ENCODE measurements at regions not wholly inside any gene's neighbourhood (a gene's known extent, or its start where the extent isn't known, plus 50 kb on each side); places are given as distances from the start of the nearest gene placed in this dataset. TPM values are rescaled to one million over a fixed set of nuclear protein-coding genes. Genes with fewer than 3 reads are reported as not detected.

GRCh38 chr5:24703934-24704333, 59.2 kb upstream of the CDH10 start:
- Histone ChIP-seq H3K36me3 (ENCODE audit: insufficient read depth, low read length) (no peaks in the 10 kb centered on the region), H3K4me2 (ENCODE audit: low read length) (no peak overlapping the region), H3K4me1 (ENCODE audit: insufficient read depth, low read length, poor library complexity, severe bottlenecking) (no peaks in the 10 kb centered on the region), H3K9me2 (ENCODE audit: insufficient read depth, low read length) (no peaks in the 10 kb centered on the region), H3K4me3 (ENCODE audit: low read depth, low read length, poor library complexity, severe bottlenecking) (no peak overlapping the region), H3K27ac (ENCODE audit: low read depth, low read length, poor library complexity, severe bottlenecking) (no peak overlapping the region), H4K20me1 (ENCODE audit: insufficient read depth, low read length) (no peaks in the 10 kb centered on the region), H3K9me3 (ENCODE audit: low read length) (0 out of 2 replicates have a peak, but pooled peaks cover under 1% of the 10 kb centered on the region), H2AFZ (ENCODE audit: low read length) (no peak overlapping the region), H3K79me2 (ENCODE audit: insufficient read depth, low read depth, low read length) (no peaks in the 10 kb centered on the region)
- BruUV-seq (replicated peaks), result no TSS peak
- CTCF ChIA-PET (ENCODE audit: unreplicated experiment), result no interaction called here
- POLR2A ChIA-PET, result interaction anchor here (0.6 kb wide), 1 partner anchor 39 kb away, joined by 4 read pairs; no protein-coding TSS in a partner anchor
- no peak for TF ChIP-seq CTCF (conservative IDR thresholded peaks at IDR 0.05; ENCODE audit: low read length)
- intact Hi-C loops (cut with micrococcal nuclease; ENCODE audit: unreplicated experiment), result no loop called here
- DNase-seq (ENCODE audit: low spot score), result no peak

Small RNA genes in the stretch of these regions (small RNA-seq; reads per million reads assigned to genes)
- not detected for gene AC022140.2
- gene AC106754.2, result not detected
- gene BTG4P1, result not detected
- gene RF00019, result not detected
- not detected for gene RF00070
- not detected for gene RNU6-374P

Measured in OCI-LY7 (cell line).